GM18511 (cell line): ENCODE measurements at regions not wholly inside any gene's neighbourhood (a gene's known extent, or its start where the extent isn't known, plus 50 kb on each side); places are given as distances from the start of the nearest gene placed in this dataset.
"Not testable (repeated sequence)": the region's sequence is repeated elsewhere in the genome, so short reads cannot be mapped to it uniquely, and the experiment has no call there.

ENCODE experiments used
- ATAC-seq: cut with Tn5 transposase; IDR thresholded peaks from one replicate; pipeline ENCODE4 v1.9.1; 2021; ENCODE audit warnings: mild to moderate bottlenecking, moderate library complexity; ENCODE audit not compliant: unreplicated experiment

GRCh38 chr2:194602750-194603149 lies 1054.3 kb upstream of the SLC39A10 start:
- ATAC-seq, result no peak

- ATAC-seq, result peak; percentile 68
These were observed 1065.8 kb upstream of the SLC39A10 start for GRCh38 chr2:194591192-194591591.

GRCh38 chr2:194587739-194588270 lies 1069.2 kb upstream of the SLC39A10 start:
- no peak for ATAC-seq

DNA sequence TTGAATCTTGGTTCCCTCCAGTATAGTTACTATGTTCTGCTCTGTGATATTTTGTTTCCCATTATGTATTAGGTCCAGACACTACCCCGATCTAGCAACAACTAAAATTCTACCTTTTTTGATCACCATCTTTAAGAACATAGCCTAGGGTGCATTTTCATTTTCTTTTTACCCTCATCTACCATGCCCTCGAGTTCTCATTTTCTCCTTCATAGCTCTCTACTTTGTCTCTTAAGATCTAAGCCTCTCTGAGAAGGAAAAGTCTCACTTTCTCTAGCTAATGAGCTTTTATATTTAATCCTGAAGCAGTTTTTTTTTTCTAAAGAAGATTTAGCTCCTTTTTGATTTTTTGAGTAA lies 1089.4 kb upstream of the SLC39A10 start:
- ATAC-seq, result peak; percentile 74

GRCh38 chr2:194566907-194567660 lies 1089.9 kb upstream of the SLC39A10 start:
- ATAC-seq, result peak; percentile 90

- no peak for ATAC-seq
These were observed 1092.6 kb upstream of the SLC39A10 start for GRCh38 chr2:194564422-194564821.

DNA sequence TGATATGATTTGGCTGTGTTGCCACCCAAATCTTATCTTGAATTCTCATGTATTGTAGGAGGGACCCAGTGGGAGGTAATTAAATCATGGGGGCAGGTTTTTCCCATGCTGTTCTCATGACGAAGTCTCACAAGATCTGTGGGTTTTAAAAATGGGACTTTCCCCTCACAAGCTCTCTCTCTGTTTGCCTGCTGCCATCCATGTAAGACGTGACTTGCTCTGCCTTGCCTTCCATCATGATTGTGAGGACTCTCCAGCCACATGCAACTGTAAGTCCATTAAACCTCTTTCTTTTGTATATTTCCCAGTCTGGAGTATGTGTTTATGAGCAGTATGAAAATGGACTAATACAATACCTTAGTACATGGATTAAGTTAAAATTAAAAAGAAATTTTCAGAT lies 1094.7 kb upstream of the SLC39A10 start:
- ATAC-seq, result no peak

DNA sequence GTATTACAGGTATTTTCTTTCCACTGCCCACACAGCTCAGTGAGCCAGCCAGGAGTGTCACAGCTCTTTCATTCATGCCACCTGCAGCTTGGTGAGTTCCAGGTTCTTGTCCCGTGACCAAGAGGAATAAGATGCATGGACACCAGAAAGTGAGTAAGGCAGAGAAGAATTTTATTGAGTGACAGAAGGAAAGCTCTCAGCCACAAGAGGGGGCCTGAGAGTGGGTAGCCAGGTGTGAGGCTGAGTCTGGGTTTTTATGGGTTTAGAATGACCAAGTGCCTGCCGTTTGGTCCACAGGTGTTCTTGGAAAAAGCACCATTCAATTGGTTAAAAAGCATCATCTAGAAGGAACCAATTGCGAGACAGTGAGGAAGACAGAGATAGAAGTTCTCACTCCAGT lies 1097.1 kb upstream of the SLC39A10 start:
- no peak for ATAC-seq

- no peak for ATAC-seq
These were observed 1097.5 kb upstream of the SLC39A10 start for GRCh38 chr2:194559523-194559922.

GRCh38 chr2:194557993-194558392 lies 1099.0 kb upstream of the SLC39A10 start:
- ATAC-seq, result no peak

GRCh38 chr2:194556629-194557028 lies 1100.4 kb upstream of the SLC39A10 start:
- ATAC-seq, result peak; percentile 59

- ATAC-seq, result no peak
These were observed 1103.0 kb upstream of the SLC39A10 start for GRCh38 chr2:194553980-194554379.

DNA sequence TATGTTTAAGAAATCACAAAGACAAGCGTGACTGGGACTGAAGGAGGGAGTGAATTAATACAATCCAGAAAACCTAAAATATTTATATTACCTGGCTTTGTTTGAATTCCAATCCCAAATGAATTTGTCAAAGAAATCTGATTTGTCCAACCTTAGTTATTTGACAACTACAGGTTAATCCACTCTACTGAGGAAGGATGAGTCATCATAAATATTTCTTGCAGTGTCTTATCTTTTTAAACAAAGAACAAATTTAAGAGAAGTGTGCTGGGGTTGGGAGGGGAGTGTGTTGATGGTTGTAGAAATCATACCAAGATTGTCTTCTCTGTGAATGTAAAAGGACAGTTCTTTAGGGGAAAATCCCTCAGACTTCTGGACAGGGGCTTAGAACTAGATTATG lies 1106.3 kb upstream of the SLC39A10 start:
- ATAC-seq, result no peak

- no peak for ATAC-seq
These were observed 1107.6 kb upstream of the SLC39A10 start for GRCh38 chr2:194549387-194549786.

- ATAC-seq, result no peak
These were observed 1111.0 kb upstream of the SLC39A10 start for GRCh38 chr2:194545978-194546377.

- ATAC-seq, result no peak
These were observed 1117.6 kb upstream of the SLC39A10 start for GRCh38 chr2:194539425-194539824.

- no peak for ATAC-seq
These were observed 1130.9 kb upstream of the SLC39A10 start for GRCh38 chr2:194526121-194526520.

GRCh38 chr2:194514281-194514680 lies 1142.7 kb upstream of the SLC39A10 start:
- ATAC-seq, result no peak

- ATAC-seq, result not testable (repeated sequence)
These were observed 1146.0 kb upstream of the SLC39A10 start for GRCh38 chr2:194511070-194511469.

DNA sequence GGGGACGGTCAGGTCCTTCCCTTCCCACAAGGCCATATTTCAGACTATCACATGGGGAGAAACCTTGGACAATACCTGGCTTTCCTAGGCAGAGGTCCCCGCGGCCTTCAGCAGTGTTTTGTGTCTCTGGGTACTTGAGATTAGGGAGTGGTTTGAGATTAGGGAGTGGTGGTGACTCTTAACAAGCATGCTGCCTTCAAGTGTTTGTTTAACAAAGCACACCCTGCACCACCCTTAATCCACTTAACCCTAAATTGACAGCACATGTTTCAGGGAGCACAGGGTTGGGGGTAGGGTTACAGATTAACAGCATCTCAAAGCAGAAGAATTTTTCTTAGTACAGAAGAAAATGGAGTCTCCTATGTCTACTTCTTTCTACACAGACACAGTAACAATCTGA lies 1152.2 kb upstream of the SLC39A10 start:
- not testable (repeated sequence) for ATAC-seq

- no peak for ATAC-seq
These were observed 1162.0 kb upstream of the SLC39A10 start for GRCh38 chr2:194495046-194495445.

DNA sequence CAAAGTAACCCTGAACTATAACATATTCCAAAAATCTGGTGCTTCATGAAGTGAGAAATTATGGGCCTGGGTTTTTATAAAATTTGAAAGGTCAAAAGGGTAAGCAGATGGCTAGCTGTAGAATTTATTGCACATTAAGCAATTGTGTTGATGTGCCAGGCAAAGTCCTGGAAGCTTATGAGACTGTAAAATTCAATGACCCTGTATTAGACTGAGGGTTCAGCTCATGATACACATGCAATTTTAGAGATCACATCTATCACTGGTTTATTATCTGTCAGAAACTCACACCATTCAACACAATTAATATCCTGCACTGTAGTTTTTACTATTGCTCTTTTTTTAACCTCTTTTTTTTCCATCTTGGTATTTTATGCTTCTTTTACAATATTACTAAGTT lies 1162.6 kb upstream of the SLC39A10 start:
- no peak for ATAC-seq
